Stimulated activated CD8-positive, alpha-beta memory T cell treated with anti-CD3 and anti-CD28 coated beads, Interleukin-7, amount 100 ng/mL, for 1 hour (primary cell): ENCODE measurements at regions not wholly inside any gene's neighbourhood (a gene's known extent, or its start where the extent isn't known, plus 50 kb on each side); places are given as distances from the start of the nearest gene placed in this dataset.

Experiments used
- DNase-seq, 2 donors: peaks; one replicate each; pipeline ENCODE4 v3.0.0-alpha.2; 2020; ENCODE audit warnings: low read depth in 2 of 2

- no peak for DNase-seq
Observed at GRCh38 chrX:40182615-40183014, 84.9 kb upstream of the BCOR start.

DNA sequence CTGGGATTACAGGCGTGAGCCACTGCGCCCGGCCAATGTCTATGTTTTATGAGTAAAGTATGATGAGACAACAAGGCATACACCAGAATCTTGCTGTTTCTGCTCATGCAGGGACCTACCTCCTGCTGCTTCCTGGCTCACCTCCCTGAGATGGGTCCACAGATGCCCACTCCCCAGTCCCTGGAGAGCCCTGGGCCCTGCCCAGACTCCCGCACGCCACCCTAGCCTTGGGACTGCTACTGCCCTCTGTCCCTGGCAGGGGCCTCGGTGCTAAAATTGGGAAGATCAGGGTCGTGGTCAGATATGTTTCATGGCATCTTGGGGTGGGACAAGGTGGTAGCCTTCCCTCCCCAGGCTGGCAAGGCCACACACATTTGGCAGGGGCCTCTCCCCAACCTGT, 84.3 kb upstream of the BCOR start:
- no peak for DNase-seq

DNA sequence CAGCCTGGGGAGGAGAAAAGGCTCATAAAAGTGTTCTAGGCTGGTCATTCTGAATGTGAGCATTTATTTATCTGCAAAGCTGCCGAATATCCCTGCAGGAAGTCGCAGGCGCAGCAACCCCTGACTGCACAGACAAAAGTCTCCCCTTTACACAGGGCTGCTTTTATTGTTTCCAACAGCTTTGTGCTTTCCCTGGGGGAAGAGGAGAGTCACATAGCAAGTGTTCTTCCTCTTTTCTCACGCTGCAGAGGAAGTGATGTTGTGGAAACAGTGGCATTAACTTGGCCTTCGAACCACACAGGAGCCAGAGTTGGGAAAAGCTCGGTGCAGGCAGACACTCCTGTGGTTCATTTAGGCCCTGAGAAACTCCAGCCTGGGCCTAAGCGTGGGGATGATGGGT, 81.5 kb upstream of the BCOR start:
- DNase-seq: no peak

- no peak for DNase-seq
Observed at GRCh38 chrX:40177942-40178715, 80.4 kb upstream of the BCOR start.

DNA sequence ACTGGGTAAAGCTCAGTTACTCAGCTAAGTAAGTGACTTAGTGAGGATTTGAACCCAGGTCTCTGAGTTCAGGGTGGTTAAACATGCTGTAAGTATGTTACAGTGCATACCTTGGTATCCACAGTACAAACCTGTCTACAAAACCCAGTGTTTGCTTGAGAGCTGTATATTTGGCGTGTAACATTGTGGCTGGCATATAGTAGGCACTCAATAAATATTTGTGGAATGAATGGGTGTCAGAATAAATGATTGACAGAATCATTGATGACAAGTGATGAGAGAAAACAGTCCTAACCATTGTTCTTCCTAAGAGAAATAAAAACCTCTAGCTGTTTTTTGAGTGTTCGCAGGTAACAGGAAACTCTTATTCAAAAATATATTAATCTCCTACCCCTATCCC, 79.7 kb upstream of the BCOR start:
- no peak for DNase-seq

DNA sequence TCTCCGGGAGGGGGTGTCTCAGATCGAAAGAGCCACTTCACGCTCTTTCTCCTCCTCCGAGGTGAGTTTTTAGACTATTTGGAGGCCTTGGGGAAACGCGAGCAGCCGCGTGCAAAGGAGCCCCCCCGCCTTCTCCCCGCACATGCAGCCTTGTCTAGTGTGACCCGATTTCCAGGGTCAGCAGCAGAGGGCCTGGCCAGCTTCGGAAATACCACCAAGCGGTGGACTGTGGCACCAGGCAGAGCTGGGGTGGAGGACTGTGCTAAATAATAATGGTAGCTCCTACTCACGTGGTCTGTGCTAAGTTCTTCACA, 79.3 kb upstream of the BCOR start:
- DNase-seq: no peak

DNA sequence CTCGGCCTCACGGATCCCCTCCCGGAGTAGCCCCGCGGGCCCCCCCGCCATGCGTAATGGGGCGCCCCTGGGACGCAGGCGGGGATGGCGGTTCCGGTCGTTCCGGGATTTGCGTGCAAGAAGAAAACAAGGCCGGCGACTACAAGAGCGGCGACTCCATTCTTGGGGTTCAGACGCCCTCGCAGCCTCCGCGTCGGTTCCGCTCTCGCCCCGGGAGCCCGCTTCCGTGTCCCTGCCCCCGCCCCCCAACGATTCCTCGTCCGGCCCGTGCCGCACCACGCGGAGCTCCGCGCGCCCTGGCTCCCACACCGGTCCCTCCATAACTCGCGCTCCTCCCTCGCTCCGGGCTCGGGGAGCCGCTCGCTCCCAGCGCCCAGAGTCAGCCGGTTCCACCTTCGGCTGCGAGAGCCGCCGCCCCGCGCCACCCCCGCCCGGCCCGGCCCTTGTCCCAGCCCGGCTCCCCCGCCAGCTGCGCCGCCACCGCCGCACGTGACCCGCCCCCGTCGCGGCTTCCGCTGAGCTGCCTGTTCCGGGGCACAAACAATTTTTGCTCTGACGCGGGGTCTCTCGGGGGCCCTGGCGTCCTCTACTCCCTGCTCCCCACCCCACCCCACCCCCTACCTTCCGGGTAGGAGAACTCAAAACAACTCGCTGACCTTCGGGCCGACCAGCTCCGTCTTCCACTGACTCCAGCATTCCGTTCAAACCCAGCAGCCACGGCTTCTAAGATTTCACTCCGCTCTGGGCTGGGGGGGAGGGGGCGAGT, 78.8 kb upstream of the BCOR start:
- DNase-seq: peak; percentile 36 to 58

GRCh38 chrX:40175511-40176350, 78.0 kb upstream of the BCOR start:
- DNase-seq: peak; percentile 41 to 49

DNA sequence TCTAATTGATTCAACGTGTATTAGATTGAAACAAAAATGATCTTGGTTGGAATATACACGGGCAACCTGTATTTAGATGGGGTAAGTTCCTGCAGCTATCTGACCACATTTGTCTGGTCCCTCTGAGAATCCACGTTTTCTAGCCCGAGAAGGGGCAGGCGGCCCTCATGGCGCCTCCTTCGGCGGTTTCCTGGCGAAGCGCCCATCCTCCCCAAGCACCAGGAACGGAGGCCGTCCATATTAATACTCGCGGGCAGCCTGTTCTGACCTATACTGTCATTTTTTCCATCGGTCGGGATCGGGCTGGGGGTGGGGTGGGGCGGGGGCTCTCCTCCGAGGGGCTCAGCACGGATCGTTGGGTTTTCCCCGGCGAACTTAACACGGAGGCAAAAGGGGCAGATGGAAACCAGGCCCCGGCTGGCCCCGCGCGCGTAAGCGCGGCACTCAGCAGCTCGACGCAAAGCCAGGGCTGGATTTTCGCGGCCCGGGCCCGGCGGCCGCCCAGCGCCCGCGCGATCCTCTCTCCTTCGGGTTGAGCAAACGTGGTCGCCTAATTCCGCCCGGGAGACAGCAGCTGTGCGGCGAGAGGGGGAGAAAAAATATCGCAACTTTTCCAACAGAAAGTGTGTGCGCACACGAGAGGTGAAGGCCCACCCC, 77.2 kb upstream of the BCOR start:
- no peak for DNase-seq

DNA sequence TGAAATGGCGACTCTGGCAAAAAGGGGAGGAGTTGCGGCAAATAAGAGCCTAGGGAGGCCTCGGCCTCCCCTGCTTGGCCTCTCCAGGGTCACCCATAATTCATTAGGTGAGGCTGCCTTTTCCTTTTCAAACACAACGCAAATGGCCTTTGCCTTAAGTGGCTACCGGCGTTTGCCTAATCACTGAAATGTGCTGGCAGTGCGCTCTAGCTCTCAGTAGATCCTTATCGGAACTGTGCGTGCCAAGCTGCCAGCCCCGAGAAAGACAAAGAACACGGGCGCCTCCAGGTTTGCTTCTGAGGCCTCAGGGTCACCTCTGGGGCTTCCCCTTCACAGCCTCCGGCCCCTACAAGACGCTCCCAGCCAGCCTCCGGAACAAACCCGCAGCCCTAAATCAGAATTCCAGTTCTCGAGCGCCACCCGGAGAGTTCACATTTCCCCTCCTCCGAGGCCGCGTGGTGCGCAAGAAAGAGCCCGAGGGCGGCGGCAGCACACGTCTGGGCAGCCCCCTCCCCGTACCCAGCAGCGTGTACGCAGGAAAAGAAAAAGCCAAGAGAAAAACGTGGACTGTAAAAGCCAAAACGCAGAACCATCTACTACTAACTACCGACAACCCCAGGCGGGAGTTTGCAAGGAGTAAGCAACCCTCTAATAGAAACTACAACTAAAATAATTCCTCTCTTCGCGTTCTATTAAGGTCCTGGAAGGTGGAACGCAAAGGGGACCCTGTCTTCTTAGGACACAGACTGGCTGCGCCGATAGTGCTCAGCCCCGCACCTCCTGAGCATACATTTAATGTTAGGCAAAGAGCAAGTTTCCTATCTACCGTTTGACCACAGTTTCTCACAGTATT, 76.5 kb upstream of the BCOR start:
- DNase-seq: no peak

GRCh38 chrX:40173143-40174000, 75.6 kb upstream of the BCOR start:
- no peak for DNase-seq

- DNase-seq: no peak
Observed at GRCh38 chrX:40172401-40173142, 74.8 kb upstream of the BCOR start.

- DNase-seq: no peak
Observed at GRCh38 chrX:40171513-40172400, 74.0 kb upstream of the BCOR start.

- DNase-seq: no peak
Observed at GRCh38 chrX:40170830-40171512, 73.2 kb upstream of the BCOR start.

GRCh38 chrX:40169193-40170101, 71.7 kb upstream of the BCOR start:
- peak; percentile 55 for DNase-seq

DNA sequence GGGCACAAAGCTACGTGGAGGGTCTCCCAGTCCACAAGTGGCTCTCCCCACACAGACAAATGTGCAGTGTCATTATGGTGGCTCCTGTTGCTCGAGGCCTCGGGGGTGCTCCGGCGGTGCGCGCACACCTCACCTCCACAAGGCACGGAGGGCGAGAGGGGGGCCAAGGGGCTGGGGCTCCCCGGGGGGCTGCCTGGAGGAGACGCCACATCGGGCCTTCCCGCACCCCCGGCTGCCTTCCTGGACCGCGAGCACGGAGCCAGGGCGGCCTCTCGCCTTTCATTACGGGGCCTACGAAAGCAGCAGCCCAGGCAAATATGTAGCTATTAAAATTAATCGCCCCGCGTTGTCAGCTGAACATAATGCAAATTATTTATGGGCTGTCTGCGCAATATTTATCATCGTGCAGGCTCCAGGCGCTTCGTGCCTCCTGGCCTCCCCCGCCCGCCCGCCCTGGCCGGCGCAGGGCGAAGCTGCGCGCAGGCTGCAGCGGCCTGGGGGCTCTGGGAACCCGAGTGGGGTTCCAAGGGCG, 70.8 kb upstream of the BCOR start:
- DNase-seq: no peak
